Ovary (tissue), 7 donors: ENCODE measurements at regions not wholly inside any gene's neighbourhood (a gene's known extent, or its start where the extent isn't known, plus 50 kb on each side); places are given as distances from the start of the nearest gene placed in this dataset.

Experiments
- DNase-seq, 5 donors: peaks; one replicate each; pipeline ENCODE4 v3.0.0-alpha.2; 2019 to 2020
- H3K27ac ChIP-seq, 2 donors: fragments of 200-600 bp; one replicate each; pipeline versions ENCODE4 v1.5.1 to v1.8.0; 2019 to 2022
- H3K27me3 ChIP-seq: fragments of 200-600 bp; one replicate; pipeline ENCODE4 v1.8.0; 2022
- H3K36me3 ChIP-seq: fragments of 200-600 bp; sonication (generic); one replicate; pipeline ENCODE4 v1.5.1; 2019
- H3K4me1 ChIP-seq: one replicate; pipeline ENCODE4 v1.8.1; 2013; ENCODE audit warnings: mild to moderate bottlenecking, moderate library complexity; ENCODE audit not compliant: insufficient read depth
- H3K4me3 ChIP-seq: fragments of 200-600 bp; sonication (generic); one replicate; pipeline ENCODE4 v1.5.1; 2017
- H3K9me3 ChIP-seq, 2 donors: fragments of 200-600 bp in 1 of 2; sonication (generic) in 1 of 2; one replicate each; pipeline versions ENCODE4 v1.5.1 to v1.8.1; 2013 to 2019; ENCODE audit warnings: mild to moderate bottlenecking in 1 of 2, moderate library complexity in 1 of 2
- CTCF ChIP-seq, 3 donors: fragments of 450-650 bp in 2 of 3; fragments of 200-600 bp in 1 of 3; IDR thresholded peaks; one replicate each; pipeline versions ENCODE4 v1.5.1 to v1.8.0; 2016 to 2022; ENCODE audit warnings: antibody characterized with exemption in 3 of 3, mild to moderate bottlenecking in 1 of 3
- EP300 ChIP-seq: sonication (generic); formaldehyde crosslinking; IDR thresholded peaks from one replicate; pipeline ENCODE4 v1.6.1; 2017; ENCODE audit warnings: antibody characterized with exemption
- POLR2A ChIP-seq: fragments of 450-650 bp; IDR thresholded peaks from one replicate; pipeline ENCODE4 v1.6.1; 2017; ENCODE audit warnings: antibody characterized with exemption, mild to moderate bottlenecking, moderate library complexity
- WGBS, 3 donors: extraction: QIAGEN DNeasy Blood & Tissue Kit in 1 of 3; methylation state at CpG; one replicate each; pipeline versions ENCODE4 v1.1.5 to v1.1.7; 2013 to 2017; 5-methylcytosine and 5-hydroxymethylcytosine counted together
- intact Hi-C, 4 donors: fragments of 100-400 bp; cut with DNase I; formaldehyde crosslinking; loops; one replicate each; pipeline versions ENCODE4 v1.11.0 to v1.15.1; 2022 to 2023
- donor health status: DM: no; HTN: no; CAD: no; lungs with moderate emphysema.
- donor health status: DM: no; HTN: no; CAD: no.
- donor health status: Bipolar disorder and iron deficiency.
- donor health status: DM: no; HTN: no; CAD: no.
- donor health status: DM: yes; HTN: yes; CAD: no.

DNA sequence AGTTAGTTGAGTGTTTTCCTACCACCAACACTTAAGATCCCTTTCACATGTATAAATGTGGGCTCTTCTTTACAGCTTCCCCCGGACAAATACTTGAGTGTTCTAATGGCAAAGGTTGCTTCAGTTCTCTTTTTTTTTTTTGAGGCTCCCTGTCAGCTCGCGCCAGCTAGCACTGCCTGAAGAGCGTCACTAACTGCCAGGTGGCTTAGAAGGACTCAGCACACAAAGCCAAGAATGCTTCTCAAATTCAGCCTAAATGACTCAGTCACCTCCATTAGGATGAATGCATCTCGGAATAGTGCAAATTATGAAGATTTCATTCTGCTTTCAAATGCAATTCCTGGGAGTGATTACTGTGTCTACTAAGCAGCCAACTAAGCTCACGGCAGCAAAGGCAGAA, 150.7 kb upstream of the BTBD3 start:
- DNase-seq = no peak
- no peak overlapping the region for H3K27ac ChIP-seq
- intact Hi-C loops = no loop called here
- H3K27me3 ChIP-seq = no peaks in the 10 kb centered on the region
- TF ChIP-seq POLR2A (no peak), EP300 (no peak), CTCF (IDR thresholded peaks at IDR 0.05) (no peak)
- H3K4me1 ChIP-seq = no peaks in the 10 kb centered on the region
- no peak overlapping the region for H3K4me3 ChIP-seq
- no peaks in the 10 kb centered on the region for H3K9me3 ChIP-seq
- no peaks in the 10 kb centered on the region for H3K36me3 ChIP-seq
- WGBS, 3 donors = 44 to 58% (median 49%) methylated on average over 6 of the region's 6 CpGs

- TF ChIP-seq EP300 = no peak
- no peak for TF ChIP-seq CTCF (IDR thresholded peaks at IDR 0.05)
- TF ChIP-seq POLR2A = no peak
- DNase-seq = no peak
- H3K36me3 ChIP-seq = no peaks in the 10 kb centered on the region
- no peaks in the 10 kb centered on the region for H3K9me3 ChIP-seq
- intact Hi-C loops = no loop called here
- no peaks in the 10 kb centered on the region for H3K4me1 ChIP-seq
- no peaks in the 10 kb centered on the region for H3K27me3 ChIP-seq
- WGBS, 3 donors = 90 to 95% (median 93%) methylated on average over 3 of the region's 3 CpGs
- no peak overlapping the region for H3K27ac ChIP-seq
- H3K4me3 ChIP-seq = no peak overlapping the region
Measured at GRCh38 chr20:11769825-11770224, 147.9 kb upstream of the BTBD3 start.

DNA sequence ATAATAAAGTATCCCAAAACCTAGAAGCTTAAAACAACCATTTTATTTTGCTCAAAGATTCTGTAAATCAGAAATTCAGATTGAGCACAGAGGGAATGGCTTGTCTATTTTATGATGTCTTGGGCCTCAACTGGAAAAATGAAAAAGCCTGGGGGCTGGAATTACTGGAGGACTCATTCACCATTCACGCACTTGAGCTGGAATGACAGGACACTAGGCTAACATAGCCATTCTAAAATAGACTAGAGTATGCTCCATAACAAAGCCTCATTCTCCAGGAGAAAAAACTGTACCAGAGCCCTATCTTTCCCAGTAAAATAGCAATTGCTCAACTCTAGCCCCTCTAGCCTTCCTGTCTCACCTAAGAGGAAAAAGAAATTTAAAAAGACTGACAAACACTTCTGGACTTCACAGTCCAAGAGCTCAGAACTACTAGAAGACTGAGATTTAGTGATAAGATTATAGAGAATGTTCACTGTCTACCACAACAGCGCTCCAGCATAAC, 145.4 kb upstream of the BTBD3 start:
- Histone ChIP-seq H3K27ac (no peak overlapping the region), H3K9me3 (no peaks in the 10 kb centered on the region), H3K27me3 (no peaks in the 10 kb centered on the region), H3K4me1 (no peaks in the 10 kb centered on the region), H3K4me3 (no peak overlapping the region), H3K36me3 (no peaks in the 10 kb centered on the region)
- DNase-seq = no peak
- intact Hi-C loops = no loop called here
- 90 to 92% (median 91%) methylated on average over 2 of the region's 2 CpGs for WGBS, 3 donors
- TF ChIP-seq CTCF (IDR thresholded peaks at IDR 0.05) (no peak), POLR2A (no peak), EP300 (no peak)

DNA sequence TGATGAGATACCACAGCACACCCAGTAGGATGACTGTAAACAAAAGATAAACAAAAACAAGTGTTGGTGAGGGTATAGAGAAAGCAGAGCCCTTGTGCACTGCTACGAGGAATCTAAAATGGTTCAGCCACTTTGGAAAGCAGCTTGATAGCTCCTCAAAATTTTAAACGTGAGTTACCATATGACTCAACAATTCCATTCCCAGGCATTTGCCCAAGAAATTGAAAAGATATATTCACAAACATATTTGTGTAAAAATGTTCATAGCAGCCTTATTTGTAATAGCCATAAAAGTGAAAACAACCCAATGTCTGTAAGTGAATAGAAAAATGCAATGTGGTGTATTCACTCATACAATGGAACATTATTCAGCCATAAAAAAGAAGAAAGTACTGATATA, 141.0 kb upstream of the BTBD3 start:
- peaks cover 3% of the 10 kb centered on the region for H3K4me1 ChIP-seq
- no peak for TF ChIP-seq EP300
- no peak for TF ChIP-seq CTCF (IDR thresholded peaks at IDR 0.05)
- WGBS, 3 donors = 69 to 75% (median 71%) methylated on average over 2 of the region's 2 CpGs
- intact Hi-C loops = no loop called here
- no peaks in the 10 kb centered on the region for H3K27me3 ChIP-seq
- H3K36me3 ChIP-seq = no peaks in the 10 kb centered on the region
- H3K27ac ChIP-seq = no peak overlapping the region
- no peaks in the 10 kb centered on the region for H3K9me3 ChIP-seq
- no peak overlapping the region for H3K4me3 ChIP-seq
- DNase-seq = no peak
